Stomach (tissue), 8 donors: ENCODE measurements at regions not wholly inside any gene's neighbourhood (a gene's known extent, or its start where the extent isn't known, plus 50 kb on each side); places are given as distances from the start of the nearest gene placed in this dataset.

ENCODE experiments used
- DNase-seq, 2 donors: peaks; one replicate each; pipeline versions ENCODE4 v3.0.0 to v3.0.0-alpha.2; 2013 to 2019
- H3K27ac ChIP-seq, 5 donors: fragments of 200-600 bp in 4 of 5; sonication (generic) in 4 of 5; one replicate each; pipeline ENCODE4 v1.5.1; 2013 to 2019; ENCODE audit warnings: mild to moderate bottlenecking in 1 of 5, moderate library complexity in 1 of 5
- H3K27me3 ChIP-seq, 3 donors: fragments of 200-600 bp; sonication (generic); one replicate each; pipeline ENCODE4 v1.5.1; 2017 to 2019; ENCODE audit warnings: mixed run types in 1 of 3
- H3K36me3 ChIP-seq, 4 donors: fragments of 200-600 bp; sonication (generic); 1 replicate in 3 of 4; 2 replicates in 1 of 4; pipeline ENCODE4 v1.5.1; 2016 to 2019
- H3K4me1 ChIP-seq, 4 donors: fragments of 200-600 bp; sonication (generic); one replicate each; pipeline ENCODE4 v1.5.1; 2016 to 2019
- H3K4me3 ChIP-seq, 4 donors: fragments of 200-600 bp; sonication (generic) in 3 of 4; one replicate each; pipeline ENCODE4 v1.5.1; 2016 to 2019; ENCODE audit warnings: mild to moderate bottlenecking in 1 of 4
- H3K9me3 ChIP-seq, 4 donors: fragments of 200-600 bp; sonication (generic); one replicate each; pipeline ENCODE4 v1.5.1; 2016 to 2019
- EP300 ChIP-seq: sonication (generic); formaldehyde crosslinking; IDR thresholded peaks from one replicate; pipeline ENCODE4 v1.6.1; 2017; ENCODE audit warnings: antibody characterized with exemption
- POLR2A ChIP-seq, 4 donors: fragments of 450-650 bp; IDR thresholded peaks; one replicate each; pipeline ENCODE4 v1.6.1; 2016; ENCODE audit warnings: antibody characterized with exemption in 4 of 4, control low read depth in 2 of 4, mild to moderate bottlenecking in 1 of 4, moderate library complexity in 1 of 4
- POLR2AphosphoS5 ChIP-seq, 3 donors: sonication (generic); formaldehyde crosslinking; IDR thresholded peaks; one replicate each; pipeline ENCODE4 v1.6.1; 2016; ENCODE audit warnings: antibody characterized with exemption in 3 of 3
- WGBS, 5 donors: extraction: QIAGEN DNeasy Blood & Tissue Kit in 3 of 5; methylation state at CpG; one replicate each; pipeline versions ENCODE4 v1.1.5 to v1.1.7; 2013 to 2018; 5-methylcytosine and 5-hydroxymethylcytosine counted together
- intact Hi-C: fragments of 100-400 bp; cut with DNase I; formaldehyde crosslinking; loops from one replicate; pipeline ENCODE4 v1.15.1; 2023; ENCODE audit warnings: low total_unique reads
- TF ChIP-seq, protein P1 (sequence below), 7 experiments: fragments of 450-650 bp in 4 of 7; fragments of 200-600 bp in 3 of 7; sonication (generic) in 3 of 7; IDR thresholded peaks; one replicate each; pipeline ENCODE4 v1.5.1; 2016 to 2019; ENCODE audit warnings: antibody characterized with exemption in 7 of 7, control low read depth in 2 of 7, mild to moderate bottlenecking in 1 of 7
- donor health status: healthy with polysubstance abuse.
- donor health status: Bipolar disorder and iron deficiency.
- donor health status: healthy.

DNA sequence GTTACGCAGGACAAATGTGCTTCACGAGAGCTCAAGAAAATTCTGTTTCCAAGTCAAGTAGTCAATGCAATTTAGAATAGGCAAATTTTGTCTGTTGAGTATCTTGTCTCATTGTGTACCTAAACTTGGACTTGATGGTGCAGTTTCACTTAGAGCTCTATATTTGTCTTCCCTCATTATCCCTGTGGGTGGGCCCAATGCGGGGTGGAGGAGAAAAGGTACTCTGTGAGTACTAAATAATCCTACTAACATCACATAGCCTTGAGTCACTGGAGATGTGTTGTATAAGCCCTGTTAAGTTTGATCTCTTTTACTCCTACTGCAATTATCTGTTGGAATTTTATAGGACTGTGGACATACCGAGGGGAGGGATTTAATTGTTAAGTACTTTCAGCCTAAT lies 331.2 kb downstream of the METTL15 start:
- no peak for DNase-seq
- whole genome bisulfite sequencing, 5 donors: 78 to 88% (median 86%) methylated on average over 4 of the region's 4 CpGs
- Histone ChIP-seq H3K27me3 (no peaks in the 10 kb centered on the region), H3K9me3 (no peaks in the 10 kb centered on the region), H3K36me3 (no peaks in the 10 kb centered on the region), H3K27ac (no peak overlapping the region), H3K4me3 (no peak overlapping the region), H3K4me1 (no peaks in the 10 kb centered on the region)
- TF ChIP-seq EP300: no peak
- intact Hi-C loops: no loop called here

DNA sequence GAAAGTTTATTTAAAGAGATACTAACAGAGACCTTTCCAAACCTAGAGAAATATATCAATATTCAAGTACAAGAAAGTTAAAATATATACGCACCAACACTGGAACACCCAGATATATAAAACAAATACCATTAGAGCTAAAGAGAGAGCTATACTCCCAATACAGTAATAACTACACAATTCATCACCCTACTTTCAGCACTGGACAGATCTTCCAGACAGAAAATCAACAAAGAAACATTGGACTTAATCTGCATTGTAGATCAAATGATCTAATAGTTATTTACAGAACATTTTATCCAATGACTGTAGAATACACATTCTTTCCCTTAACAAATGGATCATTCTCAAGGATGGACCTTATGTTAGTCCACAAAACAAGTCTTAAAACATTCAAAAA lies 311.9 kb downstream of the METTL15 start:
- H3K36me3 ChIP-seq: no peaks in the 10 kb centered on the region
- no peak overlapping the region for H3K27ac ChIP-seq
- WGBS, 5 donors: 89 to 97% (median 90%) methylated on average over 1 of the region's 1 CpG
- no peak overlapping the region for H3K4me3 ChIP-seq
- peaks cover 0 to 4% (median 0%) of the 10 kb centered on the region in 4 donors for H3K9me3 ChIP-seq
- intact Hi-C loops: no loop called here
- no peak for DNase-seq
- H3K4me1 ChIP-seq: no peaks in the 10 kb centered on the region
- TF ChIP-seq EP300 (no peak), POLR2AphosphoS5 (IDR thresholded peaks at IDR 0.05) (no peak), POLR2A (IDR thresholded peaks at IDR 0.05) (no peak)
- TF ChIP-seq, protein P1, sequence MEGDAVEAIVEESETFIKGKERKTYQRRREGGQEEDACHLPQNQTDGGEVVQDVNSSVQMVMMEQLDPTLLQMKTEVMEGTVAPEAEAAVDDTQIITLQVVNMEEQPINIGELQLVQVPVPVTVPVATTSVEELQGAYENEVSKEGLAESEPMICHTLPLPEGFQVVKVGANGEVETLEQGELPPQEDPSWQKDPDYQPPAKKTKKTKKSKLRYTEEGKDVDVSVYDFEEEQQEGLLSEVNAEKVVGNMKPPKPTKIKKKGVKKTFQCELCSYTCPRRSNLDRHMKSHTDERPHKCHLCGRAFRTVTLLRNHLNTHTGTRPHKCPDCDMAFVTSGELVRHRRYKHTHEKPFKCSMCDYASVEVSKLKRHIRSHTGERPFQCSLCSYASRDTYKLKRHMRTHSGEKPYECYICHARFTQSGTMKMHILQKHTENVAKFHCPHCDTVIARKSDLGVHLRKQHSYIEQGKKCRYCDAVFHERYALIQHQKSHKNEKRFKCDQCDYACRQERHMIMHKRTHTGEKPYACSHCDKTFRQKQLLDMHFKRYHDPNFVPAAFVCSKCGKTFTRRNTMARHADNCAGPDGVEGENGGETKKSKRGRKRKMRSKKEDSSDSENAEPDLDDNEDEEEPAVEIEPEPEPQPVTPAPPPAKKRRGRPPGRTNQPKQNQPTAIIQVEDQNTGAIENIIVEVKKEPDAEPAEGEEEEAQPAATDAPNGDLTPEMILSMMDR (IDR thresholded peaks at IDR 0.05): no peak
- no peaks in the 10 kb centered on the region for H3K27me3 ChIP-seq

DNA sequence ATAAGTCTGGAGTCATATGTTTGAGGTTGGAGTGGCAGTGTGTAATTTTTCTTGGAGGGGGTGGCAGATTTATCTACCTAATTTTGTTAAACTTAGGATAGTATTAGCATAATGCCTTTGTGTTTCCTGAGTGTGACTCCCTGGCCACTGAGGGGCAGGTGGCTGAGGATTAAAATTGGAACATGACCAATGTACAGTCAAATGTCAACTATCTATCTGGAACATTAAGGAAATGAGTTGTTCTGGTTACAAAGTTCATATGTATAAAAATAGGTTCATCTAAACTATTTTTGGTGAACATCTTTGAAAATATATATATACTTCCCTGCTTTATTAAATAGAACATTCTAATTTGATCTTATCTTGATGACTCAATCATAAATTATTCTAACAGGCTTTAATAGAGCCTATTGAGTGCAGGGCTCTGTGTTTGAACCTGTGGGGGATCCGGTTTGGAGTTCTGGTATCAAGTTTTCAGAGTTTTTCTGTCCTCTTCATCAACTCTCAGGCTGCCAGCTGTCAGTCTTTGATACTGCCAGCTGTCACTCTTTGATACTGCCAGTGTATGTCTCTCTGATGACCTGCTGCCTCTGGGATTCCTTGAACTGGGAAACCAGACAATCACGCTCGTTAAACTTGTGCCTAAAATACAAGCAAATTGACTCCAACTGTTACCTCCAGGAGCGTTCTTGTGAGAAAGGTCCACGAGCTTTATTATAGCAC lies 309.6 kb downstream of the METTL15 start:
- H3K9me3 ChIP-seq: peaks cover 0 to 4% (median 0%) of the 10 kb centered on the region in 4 donors
- H3K27me3 ChIP-seq: no peaks in the 10 kb centered on the region
- TF ChIP-seq, protein P1 (IDR thresholded peaks at IDR 0.05): no peak
- TF ChIP-seq EP300 (no peak), POLR2A (IDR thresholded peaks at IDR 0.05) (no peak), POLR2AphosphoS5 (IDR thresholded peaks at IDR 0.05) (no peak)
- no peaks in the 10 kb centered on the region for H3K4me1 ChIP-seq
- 81 to 88% (median 87%) methylated on average over 5 of the region's 5 CpGs for WGBS, 5 donors
- no peak overlapping the region for H3K27ac ChIP-seq
- intact Hi-C loops: no loop called here
- H3K36me3 ChIP-seq: no peaks in the 10 kb centered on the region
- no peak overlapping the region for H3K4me3 ChIP-seq
- no peak for DNase-seq

DNA sequence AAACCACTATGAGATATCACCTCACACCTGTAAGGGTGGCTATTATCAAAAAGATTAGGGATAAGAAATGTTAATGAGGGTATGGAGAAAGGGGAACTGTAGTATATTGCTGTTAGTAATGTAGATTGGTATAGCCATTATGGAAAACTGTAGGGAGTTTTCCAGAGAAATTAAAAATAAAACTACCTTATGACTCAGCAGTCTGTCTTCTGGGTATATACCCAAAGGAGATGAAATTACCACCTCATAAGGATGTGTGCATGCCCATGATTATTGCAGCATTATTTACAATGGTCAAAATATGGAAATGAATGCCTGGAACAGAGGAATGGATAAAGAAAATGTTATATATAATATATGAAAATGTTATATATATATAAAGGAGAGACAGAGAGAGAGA lies 303.8 kb downstream of the METTL15 start:
- intact Hi-C loops: no loop called here
- no peaks in the 10 kb centered on the region for H3K4me1 ChIP-seq
- H3K4me3 ChIP-seq: no peak overlapping the region
- no peak for DNase-seq
- H3K9me3 ChIP-seq: no peaks in the 10 kb centered on the region
- no peak overlapping the region for H3K27ac ChIP-seq
- TF ChIP-seq EP300 (no peak), POLR2AphosphoS5 (IDR thresholded peaks at IDR 0.05) (no peak), POLR2A (IDR thresholded peaks at IDR 0.05) (no peak)
- TF ChIP-seq, protein P1 (IDR thresholded peaks at IDR 0.05): no peak
- no peaks in the 10 kb centered on the region for H3K36me3 ChIP-seq
- no peaks in the 10 kb centered on the region for H3K27me3 ChIP-seq

DNA sequence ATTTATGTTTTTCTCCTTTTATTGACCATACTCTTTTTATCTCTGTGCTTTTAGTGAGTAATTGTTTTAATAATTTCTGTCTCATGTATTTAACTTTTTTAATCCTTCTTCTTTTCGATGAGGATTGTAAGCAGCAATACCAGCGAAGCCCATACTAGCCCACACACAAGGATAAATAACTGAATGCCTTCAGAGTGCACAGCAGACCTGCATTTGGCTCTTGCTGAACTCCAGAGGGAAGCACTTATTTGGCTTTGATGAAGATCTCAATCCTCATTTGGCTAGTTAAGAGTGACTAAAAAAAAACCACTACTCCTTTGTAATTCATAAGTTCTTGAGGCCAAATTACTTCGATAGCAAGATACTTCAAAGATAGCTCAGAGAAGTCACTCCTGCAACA lies 293.3 kb downstream of the METTL15 start:
- TF ChIP-seq EP300 (no peak), POLR2A (IDR thresholded peaks at IDR 0.05) (no peak), POLR2AphosphoS5 (IDR thresholded peaks at IDR 0.05) (no peak)
- TF ChIP-seq, protein P1 (IDR thresholded peaks at IDR 0.05): no peak
- no peak for DNase-seq
- WGBS, 5 donors: 72 to 87% (median 82%) methylated on average over 3 of the region's 3 CpGs

More for the DNA sequence above, 293.3 kb downstream of the METTL15 start:
- Histone ChIP-seq H3K9me3 (no peaks in the 10 kb centered on the region), H3K27ac (no peak overlapping the region), H3K4me1 (no peaks in the 10 kb centered on the region), H3K27me3 (no peaks in the 10 kb centered on the region), H3K4me3 (no peak overlapping the region), H3K36me3 (no peaks in the 10 kb centered on the region)
- intact Hi-C loops: no loop called here
